ENCODE measurements at regions not wholly inside any gene's neighbourhood (a gene's known extent, or its start where the extent isn't known, plus 50 kb on each side); places are given as distances from the start of the nearest gene placed in this dataset.
A peak's percentile ranks its signal among the peaks of the same experiment; 100 is the strongest.

DNA sequence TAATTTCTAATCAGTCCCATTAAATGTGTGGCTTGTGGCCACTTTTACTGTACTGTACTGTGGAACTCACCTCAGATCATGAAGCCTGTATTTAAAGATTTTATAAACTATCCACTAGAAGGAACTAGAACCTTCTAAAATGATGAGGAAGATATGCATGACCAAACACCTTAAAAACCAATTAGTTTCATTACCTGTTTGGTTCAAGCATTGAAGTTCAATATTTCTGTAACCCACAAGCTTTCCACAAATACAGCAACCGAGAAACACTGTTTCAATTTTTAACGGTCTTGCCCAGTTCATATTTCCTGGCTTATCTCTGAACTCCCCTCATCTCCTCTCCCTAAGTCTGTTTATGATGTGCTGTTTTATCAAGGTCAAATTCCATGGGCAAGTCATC, 264.3 kb upstream of the PLD5 start:
- no peak for TF ChIP-seq EZH2 (IDR thresholded peaks at IDR 0.05; ENCODE audit: low read length, missing control alignments)
- TF ChIP-seq, protein P1, sequence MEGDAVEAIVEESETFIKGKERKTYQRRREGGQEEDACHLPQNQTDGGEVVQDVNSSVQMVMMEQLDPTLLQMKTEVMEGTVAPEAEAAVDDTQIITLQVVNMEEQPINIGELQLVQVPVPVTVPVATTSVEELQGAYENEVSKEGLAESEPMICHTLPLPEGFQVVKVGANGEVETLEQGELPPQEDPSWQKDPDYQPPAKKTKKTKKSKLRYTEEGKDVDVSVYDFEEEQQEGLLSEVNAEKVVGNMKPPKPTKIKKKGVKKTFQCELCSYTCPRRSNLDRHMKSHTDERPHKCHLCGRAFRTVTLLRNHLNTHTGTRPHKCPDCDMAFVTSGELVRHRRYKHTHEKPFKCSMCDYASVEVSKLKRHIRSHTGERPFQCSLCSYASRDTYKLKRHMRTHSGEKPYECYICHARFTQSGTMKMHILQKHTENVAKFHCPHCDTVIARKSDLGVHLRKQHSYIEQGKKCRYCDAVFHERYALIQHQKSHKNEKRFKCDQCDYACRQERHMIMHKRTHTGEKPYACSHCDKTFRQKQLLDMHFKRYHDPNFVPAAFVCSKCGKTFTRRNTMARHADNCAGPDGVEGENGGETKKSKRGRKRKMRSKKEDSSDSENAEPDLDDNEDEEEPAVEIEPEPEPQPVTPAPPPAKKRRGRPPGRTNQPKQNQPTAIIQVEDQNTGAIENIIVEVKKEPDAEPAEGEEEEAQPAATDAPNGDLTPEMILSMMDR (conservative IDR thresholded peaks at IDR 0.05 in 1 of 2, IDR thresholded peaks at IDR 0.05 in 1 of 2; ENCODE audit: low read depth in 1 of 2, low read length in 2 of 2), result no peak
- H3K9ac ChIP-seq (ENCODE audit: insufficient read depth, low read length), result no peak overlapping the region
- H3K79me2 ChIP-seq (ENCODE audit: control insufficient read depth, insufficient read depth, low read length), result no peaks in the 10 kb centered on the region
- H3K4me2 ChIP-seq (ENCODE audit: extremely low read depth, insufficient read depth, low read length), result no peak overlapping the region
- H3K9me3 ChIP-seq (ENCODE audit: control insufficient read depth, insufficient read depth, low read depth, low read length), result no peaks in the 10 kb centered on the region
- no peaks in the 10 kb centered on the region for H3K4me1 ChIP-seq (ENCODE audit: control insufficient read depth, extremely low read depth, insufficient read depth, low read length)
- H3K36me3 ChIP-seq (ENCODE audit: control insufficient read depth, insufficient read depth, low read length), result no peaks in the 10 kb centered on the region
- no peaks in the 10 kb centered on the region for H3K27me3 ChIP-seq (ENCODE audit: control insufficient read depth, insufficient read depth, low read length)
- no peak overlapping the region for H3K27ac ChIP-seq (ENCODE audit: insufficient read depth, low read length)
- no peak overlapping the region for H2AFZ ChIP-seq (ENCODE audit: low read length)
- no peaks in the 10 kb centered on the region for H4K20me1 ChIP-seq (ENCODE audit: control insufficient read depth, extremely low read depth, insufficient read depth, low read length)
- H3K4me3 ChIP-seq (replicated peaks in 1 of 4; ENCODE audit: control extremely low read depth in 1 of 4, insufficient read depth in 1 of 4, low read depth in 3 of 4, low read length in 4 of 4), result no peak overlapping the region
- no peak for DNase-seq (ENCODE audit: low read depth in 2 of 2)

DNA sequence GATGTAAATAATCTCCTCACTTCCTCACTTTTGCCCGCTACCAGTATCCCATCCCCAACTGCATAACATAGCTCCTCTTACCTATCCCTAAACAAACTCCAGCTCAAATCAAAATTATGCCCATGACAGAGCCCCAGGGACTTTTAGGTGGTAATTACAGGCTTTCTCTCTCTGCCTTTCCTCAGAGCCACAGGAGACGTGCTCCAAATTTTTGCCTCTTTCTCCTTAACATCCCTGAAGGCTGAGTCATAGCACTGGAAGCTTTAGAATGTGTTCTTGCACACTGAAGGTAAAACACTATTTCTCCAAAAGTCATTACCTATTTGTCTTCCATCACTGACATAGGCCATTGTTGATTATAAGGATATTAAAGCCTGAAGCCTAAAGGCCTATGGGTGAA, 263.5 kb upstream of the PLD5 start:
- H3K36me3 ChIP-seq (ENCODE audit: control insufficient read depth, insufficient read depth, low read length), result no peaks in the 10 kb centered on the region
- no peak overlapping the region for H3K4me2 ChIP-seq (ENCODE audit: extremely low read depth, insufficient read depth, low read length)
- no peak overlapping the region for H2AFZ ChIP-seq (ENCODE audit: low read length)
- no peak overlapping the region for H3K9ac ChIP-seq (ENCODE audit: insufficient read depth, low read length)
- H4K20me1 ChIP-seq (ENCODE audit: control insufficient read depth, extremely low read depth, insufficient read depth, low read length), result no peaks in the 10 kb centered on the region
- TF ChIP-seq, protein P1 (conservative IDR thresholded peaks at IDR 0.05 in 1 of 2, IDR thresholded peaks at IDR 0.05 in 1 of 2; ENCODE audit: low read depth in 1 of 2, low read length in 2 of 2), result no peak
- no peak for TF ChIP-seq EZH2 (IDR thresholded peaks at IDR 0.05; ENCODE audit: low read length, missing control alignments)
- no peaks in the 10 kb centered on the region for H3K79me2 ChIP-seq (ENCODE audit: control insufficient read depth, insufficient read depth, low read length)
- no peaks in the 10 kb centered on the region for H3K9me3 ChIP-seq (ENCODE audit: control insufficient read depth, insufficient read depth, low read depth, low read length)
- no peak overlapping the region for H3K27ac ChIP-seq (ENCODE audit: insufficient read depth, low read length)
- DNase-seq (ENCODE audit: low read depth in 2 of 2), result peak in 1 of 2 donors; percentile 36
- no peaks in the 10 kb centered on the region for H3K27me3 ChIP-seq (ENCODE audit: control insufficient read depth, insufficient read depth, low read length)
- H3K4me3 ChIP-seq (replicated peaks in 1 of 4; ENCODE audit: control extremely low read depth in 1 of 4, insufficient read depth in 1 of 4, low read depth in 3 of 4, low read length in 4 of 4), result no peak overlapping the region
- H3K4me1 ChIP-seq (ENCODE audit: control insufficient read depth, extremely low read depth, insufficient read depth, low read length), result no peaks in the 10 kb centered on the region

DNA sequence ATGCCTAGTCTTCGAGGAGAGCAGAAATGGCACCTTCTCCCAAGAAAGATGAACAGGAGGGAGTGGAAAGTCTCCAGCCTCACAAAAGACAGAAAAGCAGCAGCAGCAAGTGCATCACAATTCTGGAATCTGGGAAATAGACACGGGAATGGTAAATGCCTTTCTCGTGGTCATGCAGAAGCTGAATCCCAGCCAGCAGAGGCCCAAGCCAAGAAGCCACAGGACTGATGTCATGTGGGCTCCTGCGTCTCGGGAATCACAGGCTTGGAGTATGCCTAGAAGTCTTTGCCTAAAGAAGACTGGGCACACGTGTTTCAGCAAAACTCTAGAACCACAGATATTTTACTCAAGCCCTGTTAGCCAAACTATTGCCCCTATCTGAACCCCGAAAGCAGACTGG, 260.3 kb upstream of the PLD5 start:
- Histone ChIP-seq H2AFZ (ENCODE audit: low read length) (no peak overlapping the region), H3K4me3 (replicated peaks in 1 of 4; ENCODE audit: control extremely low read depth in 1 of 4, insufficient read depth in 1 of 4, low read depth in 3 of 4, low read length in 4 of 4) (no peak overlapping the region), H3K9me3 (ENCODE audit: control insufficient read depth, insufficient read depth, low read depth, low read length) (no peaks in the 10 kb centered on the region), H3K9ac (ENCODE audit: insufficient read depth, low read length) (no peak overlapping the region), H3K4me1 (ENCODE audit: control insufficient read depth, extremely low read depth, insufficient read depth, low read length) (no peaks in the 10 kb centered on the region), H3K36me3 (ENCODE audit: control insufficient read depth, insufficient read depth, low read length) (no peaks in the 10 kb centered on the region), H4K20me1 (ENCODE audit: control insufficient read depth, extremely low read depth, insufficient read depth, low read length) (no peaks in the 10 kb centered on the region), H3K79me2 (ENCODE audit: control insufficient read depth, insufficient read depth, low read length) (no peaks in the 10 kb centered on the region), H3K4me2 (ENCODE audit: extremely low read depth, insufficient read depth, low read length) (no peak overlapping the region), H3K27me3 (ENCODE audit: control insufficient read depth, insufficient read depth, low read length) (no peaks in the 10 kb centered on the region), H3K27ac (ENCODE audit: insufficient read depth, low read length) (no peak overlapping the region)
- DNase-seq (ENCODE audit: low read depth in 2 of 2), result peak in 1 of 2 donors; percentile 69
- no peak for TF ChIP-seq EZH2 (IDR thresholded peaks at IDR 0.05; ENCODE audit: low read length, missing control alignments)
- TF ChIP-seq, protein P1 (conservative IDR thresholded peaks at IDR 0.05 in 1 of 2, IDR thresholded peaks at IDR 0.05 in 1 of 2; ENCODE audit: low read depth in 1 of 2, low read length in 2 of 2), result no peak
